Upper lobe of left lung (tissue), 4 donors: ENCODE measurements at regions not wholly inside any gene's neighbourhood (a gene's known extent, or its start where the extent isn't known, plus 50 kb on each side); places are given as distances from the start of the nearest gene placed in this dataset.

Experiments used
- POLR2A ChIP-seq, 4 donors: fragments of 450-650 bp; IDR thresholded peaks; one replicate each; pipeline ENCODE4 v1.5.1; 2016 to 2017; ENCODE audit warnings: antibody characterized with exemption in 4 of 4, mild to moderate bottlenecking in 2 of 4
- TF ChIP-seq, protein P1 (sequence below), 6 experiments: fragments of 450-650 bp in 4 of 6; fragments of 200-600 bp in 2 of 6; sonication (generic) in 2 of 6; IDR thresholded peaks; one replicate each; pipeline ENCODE4 v1.5.1; 2016 to 2019; ENCODE audit warnings: antibody characterized with exemption in 6 of 6

DNA sequence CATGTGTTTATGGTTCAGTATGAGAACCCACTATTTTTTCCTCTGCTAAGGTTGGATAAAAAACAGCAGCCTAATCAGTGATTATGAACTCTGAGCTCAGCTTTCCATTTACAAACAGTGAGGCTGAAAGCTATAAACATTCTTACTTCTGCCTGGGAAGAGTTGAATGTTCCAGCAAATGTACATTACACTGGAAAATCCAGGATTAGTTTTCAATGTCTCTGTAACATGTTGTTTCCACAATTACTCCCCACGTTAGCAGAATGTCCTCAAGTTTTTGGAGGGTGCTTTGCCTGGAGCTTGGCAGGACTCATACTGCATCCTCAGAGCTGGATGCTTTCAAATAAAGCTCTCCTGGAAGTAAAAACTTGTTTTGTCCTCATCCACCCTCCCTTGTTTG is 150.4 kb downstream of the POSTN start:
- TF ChIP-seq, protein P1, sequence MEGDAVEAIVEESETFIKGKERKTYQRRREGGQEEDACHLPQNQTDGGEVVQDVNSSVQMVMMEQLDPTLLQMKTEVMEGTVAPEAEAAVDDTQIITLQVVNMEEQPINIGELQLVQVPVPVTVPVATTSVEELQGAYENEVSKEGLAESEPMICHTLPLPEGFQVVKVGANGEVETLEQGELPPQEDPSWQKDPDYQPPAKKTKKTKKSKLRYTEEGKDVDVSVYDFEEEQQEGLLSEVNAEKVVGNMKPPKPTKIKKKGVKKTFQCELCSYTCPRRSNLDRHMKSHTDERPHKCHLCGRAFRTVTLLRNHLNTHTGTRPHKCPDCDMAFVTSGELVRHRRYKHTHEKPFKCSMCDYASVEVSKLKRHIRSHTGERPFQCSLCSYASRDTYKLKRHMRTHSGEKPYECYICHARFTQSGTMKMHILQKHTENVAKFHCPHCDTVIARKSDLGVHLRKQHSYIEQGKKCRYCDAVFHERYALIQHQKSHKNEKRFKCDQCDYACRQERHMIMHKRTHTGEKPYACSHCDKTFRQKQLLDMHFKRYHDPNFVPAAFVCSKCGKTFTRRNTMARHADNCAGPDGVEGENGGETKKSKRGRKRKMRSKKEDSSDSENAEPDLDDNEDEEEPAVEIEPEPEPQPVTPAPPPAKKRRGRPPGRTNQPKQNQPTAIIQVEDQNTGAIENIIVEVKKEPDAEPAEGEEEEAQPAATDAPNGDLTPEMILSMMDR (IDR thresholded peaks at IDR 0.05), result no peak
- TF ChIP-seq POLR2A (IDR thresholded peaks at IDR 0.05), result no peak
